ENCODE measurements at regions not wholly inside any gene's neighbourhood (a gene's known extent, or its start where the extent isn't known, plus 50 kb on each side); places are given as distances from the start of the nearest gene placed in this dataset.

DNA sequence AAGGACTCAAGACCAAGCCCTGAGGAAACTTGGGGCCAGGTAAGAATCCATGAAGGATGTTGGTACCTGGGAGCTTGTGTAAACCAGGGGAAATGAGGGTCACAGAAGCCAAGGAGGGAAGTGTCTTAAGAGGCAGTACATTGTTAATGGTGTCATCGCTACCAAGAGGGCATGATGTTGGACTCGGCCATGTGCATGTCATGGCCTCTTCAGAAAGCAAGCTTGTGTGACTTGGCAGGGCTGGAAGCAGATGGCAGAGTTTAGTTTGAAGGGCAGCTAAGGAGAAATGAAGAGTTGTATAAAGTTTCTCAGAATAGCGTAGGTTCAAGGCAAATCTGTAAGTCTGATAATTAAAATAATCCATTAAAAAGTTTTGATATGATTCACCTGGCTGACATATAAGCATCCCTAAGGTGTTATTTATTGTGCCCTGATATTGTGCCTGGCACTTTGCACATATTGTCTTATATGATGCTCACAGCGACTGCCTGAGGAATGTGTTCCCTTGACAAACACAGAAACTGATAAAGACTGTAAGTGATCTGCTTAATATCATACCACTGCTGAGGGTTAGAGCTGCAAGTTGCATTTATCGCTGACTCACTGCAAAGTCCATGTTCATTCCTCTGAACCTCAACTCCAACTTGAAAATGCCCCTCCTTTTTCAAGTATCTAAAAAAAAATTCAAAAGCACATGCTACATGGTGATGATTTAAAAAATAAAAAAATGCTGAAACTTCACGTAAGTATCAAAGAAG is 81.3 kb upstream of the PTPN3 start:
- TF ChIP-seq POLR2A (IDR thresholded peaks at IDR 0.05): no peak
- TF ChIP-seq, protein P1, sequence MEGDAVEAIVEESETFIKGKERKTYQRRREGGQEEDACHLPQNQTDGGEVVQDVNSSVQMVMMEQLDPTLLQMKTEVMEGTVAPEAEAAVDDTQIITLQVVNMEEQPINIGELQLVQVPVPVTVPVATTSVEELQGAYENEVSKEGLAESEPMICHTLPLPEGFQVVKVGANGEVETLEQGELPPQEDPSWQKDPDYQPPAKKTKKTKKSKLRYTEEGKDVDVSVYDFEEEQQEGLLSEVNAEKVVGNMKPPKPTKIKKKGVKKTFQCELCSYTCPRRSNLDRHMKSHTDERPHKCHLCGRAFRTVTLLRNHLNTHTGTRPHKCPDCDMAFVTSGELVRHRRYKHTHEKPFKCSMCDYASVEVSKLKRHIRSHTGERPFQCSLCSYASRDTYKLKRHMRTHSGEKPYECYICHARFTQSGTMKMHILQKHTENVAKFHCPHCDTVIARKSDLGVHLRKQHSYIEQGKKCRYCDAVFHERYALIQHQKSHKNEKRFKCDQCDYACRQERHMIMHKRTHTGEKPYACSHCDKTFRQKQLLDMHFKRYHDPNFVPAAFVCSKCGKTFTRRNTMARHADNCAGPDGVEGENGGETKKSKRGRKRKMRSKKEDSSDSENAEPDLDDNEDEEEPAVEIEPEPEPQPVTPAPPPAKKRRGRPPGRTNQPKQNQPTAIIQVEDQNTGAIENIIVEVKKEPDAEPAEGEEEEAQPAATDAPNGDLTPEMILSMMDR (IDR thresholded peaks at IDR 0.05): no peak
